Stimulated activated CD4-positive, alpha-beta T cell treated with anti-CD3 and anti-CD28 coated beads, TNF-alpha, amount 100 ng/mL, for 24 hours (primary cell): ENCODE measurements at regions not wholly inside any gene's neighbourhood (a gene's known extent, or its start where the extent isn't known, plus 50 kb on each side); places are given as distances from the start of the nearest gene placed in this dataset.
"Not testable (repeated sequence)": the region's sequence is repeated elsewhere in the genome, so short reads cannot be mapped to it uniquely, and the experiment has no call there.

Source experiments
- DNase-seq, 3 experiments: peaks; one replicate each; pipeline ENCODE4 v3.0.0-alpha.2; 2020; ENCODE audit warnings: low read depth in 3 of 3

DNA sequence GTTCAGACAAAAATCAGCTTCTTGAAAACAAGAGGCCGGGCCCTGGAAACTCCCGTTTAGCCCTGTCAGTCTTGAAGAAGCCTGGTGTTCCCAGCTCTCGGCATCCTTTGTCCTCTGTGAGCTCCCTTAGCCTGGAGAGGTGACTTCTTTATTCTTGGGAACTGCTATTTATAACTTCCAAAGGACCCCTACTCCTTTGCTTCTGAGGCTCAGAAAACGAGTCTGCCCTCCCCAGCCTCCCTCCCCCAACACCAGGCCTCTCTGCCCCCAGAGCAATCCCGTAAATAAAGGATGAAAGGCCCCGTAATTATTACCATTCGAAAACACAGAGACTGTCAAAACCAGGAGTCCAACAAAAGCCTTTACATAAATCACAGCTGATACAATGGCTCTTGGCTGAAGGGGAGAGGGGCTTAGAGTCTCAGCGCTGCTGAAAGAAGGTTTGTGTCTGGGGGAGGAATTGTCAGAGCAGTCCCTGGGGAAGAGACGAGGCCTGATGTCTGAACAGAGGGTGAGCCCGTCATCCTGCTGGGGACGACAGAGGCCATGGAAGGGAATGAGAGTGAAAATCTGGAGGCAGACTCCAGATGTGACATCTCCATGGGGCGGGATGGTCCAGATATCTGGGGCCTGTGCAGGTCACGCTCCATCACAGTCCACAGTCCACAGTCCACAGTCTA is 283.0 kb downstream of the MYCN start:
- DNase-seq: no peak

DNA sequence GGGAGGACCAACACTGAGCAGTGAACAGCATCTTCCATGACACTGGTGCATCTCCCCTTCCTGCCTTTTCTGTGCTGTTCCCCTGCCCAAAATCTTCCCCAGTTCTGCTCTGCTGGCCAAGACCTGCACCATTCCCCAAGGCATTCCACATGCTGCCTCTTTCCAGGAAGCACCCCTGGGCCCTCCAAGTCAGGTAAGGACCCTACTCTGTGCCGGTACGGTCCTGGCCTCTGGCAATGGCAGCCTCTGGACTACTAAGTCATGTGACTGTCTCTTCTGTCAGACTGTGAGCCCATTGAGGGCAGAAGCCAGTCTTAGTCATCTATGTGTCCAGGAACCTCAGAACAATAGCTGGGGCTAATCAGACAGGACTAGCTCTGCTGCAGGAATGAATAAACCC is 282.0 kb downstream of the MYCN start:
- no peak for DNase-seq

DNA sequence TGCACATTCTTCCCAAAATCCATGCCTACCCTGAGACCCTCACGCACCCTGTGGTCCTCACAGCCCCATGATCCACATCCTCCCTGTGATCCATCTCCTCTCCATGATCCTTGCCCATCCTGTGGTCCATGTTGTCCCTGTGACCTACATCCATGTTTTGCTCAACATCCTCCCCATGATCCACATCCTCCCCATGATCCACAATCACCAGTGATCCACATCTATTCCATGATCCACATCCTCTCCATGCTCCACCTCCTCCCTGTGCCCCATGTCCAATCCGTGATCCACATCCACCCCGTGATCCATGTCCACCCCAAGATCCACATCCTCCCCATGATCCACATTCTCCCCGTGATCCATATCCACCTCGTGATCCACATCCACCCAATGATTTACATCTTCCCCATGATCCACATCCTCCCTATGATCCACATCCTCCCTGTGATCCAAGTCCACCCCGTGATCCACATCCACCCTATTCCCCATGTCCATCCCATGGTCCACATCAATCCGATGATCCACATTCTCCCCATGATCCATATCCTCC is 281.2 kb downstream of the MYCN start:
- no peak for DNase-seq

DNA sequence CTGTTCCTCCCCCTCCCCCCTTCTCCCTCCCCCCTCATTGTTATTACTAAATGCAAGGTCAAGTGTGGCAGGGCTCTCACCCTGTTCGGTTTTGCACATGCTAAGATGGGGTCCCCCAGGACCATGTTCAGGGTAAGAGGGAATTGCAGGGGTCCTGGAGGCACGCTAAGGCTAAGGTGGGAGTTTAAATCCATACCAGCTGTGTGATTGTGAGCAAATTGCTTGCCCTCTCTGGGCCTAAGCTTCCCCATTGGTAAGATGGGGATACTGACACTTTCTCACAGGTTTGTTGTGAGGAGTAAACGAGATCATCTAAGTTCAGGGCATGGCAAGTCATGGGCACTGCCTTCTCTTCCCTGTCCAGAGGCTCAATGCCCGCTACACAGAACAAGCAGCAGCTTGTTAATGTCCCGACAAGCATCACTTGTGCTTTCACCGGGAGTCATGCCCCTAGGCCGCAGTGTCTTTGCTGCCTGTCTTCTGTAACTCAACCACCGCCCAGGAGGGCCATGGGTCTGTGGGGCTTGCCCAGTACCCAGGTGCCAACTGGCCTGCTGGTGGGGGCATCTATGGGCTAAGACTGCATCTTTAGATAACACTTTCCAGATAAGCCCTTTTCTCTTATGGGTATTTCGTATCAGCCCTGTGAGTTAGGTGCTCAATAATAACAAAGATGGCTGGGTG is 279.1 kb downstream of the MYCN start:
- no peak for DNase-seq

DNA sequence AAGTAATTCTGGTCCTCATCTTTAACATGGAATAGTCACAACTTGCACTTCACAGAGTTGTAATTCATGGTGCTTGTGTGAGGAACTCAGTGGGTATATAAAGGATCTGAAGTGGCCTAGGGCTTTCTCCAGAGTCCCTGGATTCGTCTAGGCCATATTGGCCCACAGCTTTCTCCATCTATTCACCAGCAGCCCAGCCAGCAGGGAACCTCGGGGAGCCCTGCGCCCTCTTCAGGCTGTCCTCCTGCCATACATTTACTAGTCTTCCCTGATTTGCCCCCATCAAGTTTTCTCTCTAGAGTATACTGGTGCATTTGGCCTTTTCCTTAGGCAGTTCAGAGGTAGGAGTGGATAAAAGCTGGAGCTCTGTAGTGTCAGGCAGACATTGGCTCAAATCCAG is 278.3 kb downstream of the MYCN start:
- no peak for DNase-seq

- no peak for DNase-seq
Measured at GRCh38 chr2:16218161-16218560, 277.8 kb downstream of the MYCN start.

DNA sequence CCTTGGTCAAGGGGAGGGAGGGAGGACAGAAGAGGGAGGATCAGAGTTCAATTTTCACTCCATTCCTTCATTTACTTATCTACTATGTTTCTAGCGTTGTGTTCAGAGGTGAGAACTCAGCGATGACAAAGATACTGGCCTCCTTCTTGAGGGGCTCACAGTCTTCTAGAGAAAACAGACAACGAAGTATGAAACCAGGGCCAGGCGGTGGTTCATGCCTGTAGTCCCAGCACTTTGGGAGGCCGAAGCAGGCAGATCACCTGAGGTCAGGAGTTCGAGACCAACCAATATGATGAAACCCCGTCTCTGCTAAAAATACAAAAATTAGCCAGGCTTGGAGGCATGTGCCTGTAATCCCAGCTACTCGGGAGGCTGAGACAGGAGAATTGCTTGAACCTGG is 277.4 kb downstream of the MYCN start:
- not testable (repeated sequence) for DNase-seq

- no peak for DNase-seq
Measured at GRCh38 chr2:16217291-16217690, 276.9 kb downstream of the MYCN start.

DNA sequence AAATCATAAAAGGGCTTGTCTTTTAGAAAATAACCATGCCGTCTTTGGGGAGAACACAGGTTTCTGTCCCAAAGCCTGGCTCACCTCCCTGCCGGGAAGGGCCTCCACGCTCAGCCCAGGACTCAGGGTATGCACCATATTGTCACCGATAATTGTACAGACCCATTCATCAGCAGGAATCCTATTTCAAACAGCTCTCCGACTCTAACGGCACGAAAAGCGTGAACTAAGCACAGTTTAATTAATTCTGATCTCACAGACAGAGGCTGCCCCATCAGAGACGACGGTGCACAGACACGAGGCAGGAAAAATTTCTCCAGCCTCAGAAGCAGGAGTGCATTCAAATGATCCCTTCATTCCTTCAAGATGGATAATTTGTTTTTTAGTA is 276.2 kb downstream of the MYCN start:
- DNase-seq: no peak

DNA sequence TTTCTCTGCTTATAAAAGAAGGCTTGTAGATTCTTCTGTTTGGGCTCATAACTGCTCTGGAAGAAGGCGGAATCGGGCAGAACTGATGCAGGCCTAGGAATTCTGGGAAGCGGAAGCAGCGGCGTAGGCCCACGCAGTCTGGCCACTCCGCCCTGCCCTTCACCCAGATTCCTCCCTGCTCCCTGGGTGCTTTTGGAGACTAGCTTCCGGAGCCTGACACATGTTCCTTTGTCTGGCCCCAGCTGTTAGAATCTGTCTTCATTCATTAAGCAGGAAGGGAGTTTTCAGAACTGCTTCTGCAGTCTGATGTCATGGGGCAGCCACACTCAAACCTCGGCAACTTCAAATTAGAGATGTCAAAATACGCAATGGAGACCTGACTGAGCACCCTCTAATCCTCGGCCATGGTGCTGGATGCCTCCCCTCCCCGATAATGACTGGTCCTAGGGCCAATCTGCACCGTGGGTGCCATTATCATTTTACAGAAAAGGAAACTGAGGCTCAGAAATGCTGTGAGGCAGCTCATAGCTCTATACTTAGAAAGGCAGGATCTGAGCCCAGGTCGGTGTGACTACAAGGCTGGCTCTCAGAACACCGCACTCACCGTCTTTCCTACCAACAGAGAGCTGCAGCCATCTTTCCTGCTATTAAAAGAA is 275.7 kb downstream of the MYCN start:
- no peak for DNase-seq

DNA sequence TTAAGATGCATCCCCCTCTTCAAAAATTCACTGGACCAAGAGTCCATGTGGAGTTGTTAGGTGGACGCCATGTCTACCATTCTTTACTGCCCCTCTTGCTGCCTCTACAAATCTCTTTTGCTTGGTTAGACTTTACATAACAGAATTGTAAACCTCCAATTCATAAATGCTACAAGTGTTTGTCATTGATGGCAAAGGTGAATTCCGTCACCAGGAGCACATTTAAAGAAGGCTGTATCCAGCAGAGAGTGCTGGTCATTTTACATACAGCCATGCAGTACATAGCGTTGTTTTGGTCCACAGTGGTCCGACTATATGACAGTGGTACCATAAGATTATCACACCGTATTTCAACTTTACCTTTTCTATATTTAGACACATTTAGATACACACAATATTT is 274.5 kb downstream of the MYCN start:
- no peak for DNase-seq

GRCh38 chr2:16214391-16214790 is 274.0 kb downstream of the MYCN start:
- DNase-seq: no peak

DNA sequence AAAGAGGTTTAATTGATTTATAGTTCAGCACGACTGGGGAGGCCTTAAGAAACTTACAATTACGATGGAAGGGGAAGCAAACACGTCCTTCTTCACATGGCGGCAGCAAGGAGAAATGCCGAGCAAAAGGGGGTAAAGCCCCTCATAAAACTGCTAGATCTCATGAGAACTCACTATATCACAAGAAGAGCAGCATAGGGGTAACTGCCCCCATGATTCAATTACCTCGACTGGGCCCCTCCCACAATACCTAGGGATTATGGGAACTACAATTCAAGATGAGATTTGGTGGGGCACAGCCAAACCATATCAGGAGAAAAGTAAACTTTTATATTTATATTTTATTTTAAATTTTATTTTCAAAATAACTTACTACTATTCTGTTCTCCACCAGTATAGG is 272.0 kb downstream of the MYCN start:
- no peak for DNase-seq

- DNase-seq: no peak
Measured at GRCh38 chr2:16211341-16211740, 271.0 kb downstream of the MYCN start.

DNA sequence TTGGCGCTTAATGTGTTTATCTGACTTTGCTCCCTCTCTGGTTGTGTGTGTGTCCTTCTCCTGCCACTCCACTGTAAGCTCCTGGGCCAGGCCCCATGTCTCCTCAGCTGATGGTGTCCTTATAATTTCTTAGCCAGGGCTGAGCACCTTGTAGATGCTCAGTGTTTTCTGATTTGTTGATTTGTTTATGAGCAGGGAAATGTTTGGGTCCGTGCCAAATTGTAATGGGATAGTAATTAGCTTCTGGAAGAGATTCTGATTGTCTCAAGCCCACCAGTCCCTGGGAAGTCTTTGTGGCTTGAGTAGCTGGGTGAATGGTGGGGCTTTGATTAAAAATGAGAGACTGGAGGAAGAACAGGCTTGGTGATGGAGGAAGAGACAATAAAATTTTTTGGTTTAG is 270.5 kb downstream of the MYCN start:
- no peak for DNase-seq

DNA sequence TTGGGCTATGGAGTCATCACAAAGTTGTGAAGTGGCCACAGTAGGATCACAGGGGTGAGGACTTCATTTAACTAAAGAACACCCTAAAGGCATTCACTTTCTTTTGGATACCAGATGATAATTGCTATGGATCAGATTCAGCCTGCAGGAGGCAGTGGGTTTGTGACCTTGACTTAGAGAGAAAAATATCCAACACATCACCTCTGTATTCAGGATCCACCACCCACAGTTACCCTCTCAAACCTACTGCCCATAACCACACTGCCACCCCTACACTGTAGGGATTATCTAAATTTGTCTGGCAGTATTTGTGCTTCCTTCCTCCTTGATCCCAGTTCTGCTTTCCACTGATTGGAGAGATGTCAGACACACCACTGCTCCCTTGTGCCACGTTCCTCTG is 269.4 kb downstream of the MYCN start:
- DNase-seq: no peak

DNA sequence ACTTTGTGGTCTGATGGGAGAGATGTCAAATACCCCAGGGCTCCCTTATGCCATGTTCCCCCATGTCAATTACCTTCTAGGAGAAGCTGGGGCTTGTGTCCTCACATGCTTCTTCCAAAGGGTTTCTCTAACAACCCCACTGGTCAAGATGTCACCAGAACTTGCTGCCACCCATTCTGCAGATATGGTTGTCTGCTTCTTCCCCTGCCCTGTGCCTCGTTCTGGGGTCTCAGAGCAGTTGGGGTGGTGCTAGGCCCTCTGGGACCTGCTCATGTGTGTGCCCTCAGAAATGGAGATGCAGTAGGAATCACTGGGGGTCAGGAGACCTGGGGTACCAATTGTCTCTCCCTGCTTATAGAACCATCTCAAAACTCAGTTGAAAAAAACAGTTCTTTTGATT is 268.6 kb downstream of the MYCN start:
- no peak for DNase-seq

DNA sequence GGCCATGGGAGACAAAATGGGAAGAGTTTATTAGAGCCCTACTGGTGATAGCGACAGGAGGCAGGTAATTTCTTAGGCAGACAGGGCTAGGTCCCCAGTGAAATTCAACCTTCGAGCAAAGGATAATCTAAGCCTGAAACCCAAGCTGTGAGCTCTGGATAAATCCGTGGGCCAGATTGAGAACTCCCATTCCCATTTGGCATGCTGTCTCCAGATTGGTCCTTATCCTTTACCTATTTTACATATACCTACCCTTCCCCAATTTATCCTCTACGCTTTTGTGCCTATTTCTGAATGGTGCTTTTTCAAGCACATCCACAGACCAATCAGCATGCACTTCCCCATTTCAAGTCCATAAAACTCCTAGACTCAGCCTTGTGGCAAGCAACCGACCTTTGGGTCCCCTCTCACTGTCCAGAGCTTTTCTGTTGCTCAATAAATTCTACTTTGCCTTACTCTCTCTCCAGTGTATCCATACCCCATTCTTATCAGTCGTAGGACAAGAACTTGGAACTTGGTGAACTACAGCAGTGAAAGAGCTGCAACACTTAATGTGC is 268.0 kb downstream of the MYCN start:
- no peak for DNase-seq

DNA sequence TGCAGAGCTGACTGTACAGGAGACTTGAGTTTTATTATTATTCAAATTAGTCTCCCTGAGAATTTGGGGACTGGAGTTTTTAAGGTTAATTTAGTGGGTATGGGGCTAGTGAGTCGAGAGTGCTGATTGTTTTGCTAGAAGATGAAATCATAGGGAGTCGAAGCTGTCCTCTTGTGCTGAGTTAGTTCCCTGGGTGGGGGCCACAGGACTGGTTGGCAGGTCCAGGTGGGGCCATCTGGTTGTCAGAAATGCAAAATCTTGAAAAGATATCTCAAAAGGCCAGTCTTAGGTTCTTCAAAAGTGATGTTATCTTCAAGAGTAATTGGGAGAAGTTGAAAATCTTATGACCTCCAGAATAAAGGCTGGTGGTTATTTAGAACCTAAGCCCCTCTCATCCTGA is 267.3 kb downstream of the MYCN start:
- DNase-seq: no peak

DNA sequence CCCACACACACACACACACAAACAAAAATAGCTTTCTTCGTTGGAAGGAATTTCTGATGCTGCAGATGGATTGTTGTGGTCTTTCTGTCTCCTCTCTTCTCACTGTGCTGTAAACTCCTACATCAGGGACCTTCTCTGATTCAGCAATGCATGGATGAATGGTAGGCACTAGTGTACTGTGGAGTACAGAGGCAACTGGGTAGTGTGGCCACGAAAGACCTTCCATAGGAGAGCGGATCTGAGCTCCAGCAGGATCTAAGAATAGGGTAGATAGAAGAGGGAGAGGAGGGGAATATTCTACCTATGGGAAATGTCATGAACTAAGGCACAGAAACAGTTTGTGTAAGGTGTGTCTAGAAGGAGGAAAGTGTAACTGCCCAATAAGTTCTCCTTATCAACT is 266.8 kb downstream of the MYCN start:
- DNase-seq: no peak

DNA sequence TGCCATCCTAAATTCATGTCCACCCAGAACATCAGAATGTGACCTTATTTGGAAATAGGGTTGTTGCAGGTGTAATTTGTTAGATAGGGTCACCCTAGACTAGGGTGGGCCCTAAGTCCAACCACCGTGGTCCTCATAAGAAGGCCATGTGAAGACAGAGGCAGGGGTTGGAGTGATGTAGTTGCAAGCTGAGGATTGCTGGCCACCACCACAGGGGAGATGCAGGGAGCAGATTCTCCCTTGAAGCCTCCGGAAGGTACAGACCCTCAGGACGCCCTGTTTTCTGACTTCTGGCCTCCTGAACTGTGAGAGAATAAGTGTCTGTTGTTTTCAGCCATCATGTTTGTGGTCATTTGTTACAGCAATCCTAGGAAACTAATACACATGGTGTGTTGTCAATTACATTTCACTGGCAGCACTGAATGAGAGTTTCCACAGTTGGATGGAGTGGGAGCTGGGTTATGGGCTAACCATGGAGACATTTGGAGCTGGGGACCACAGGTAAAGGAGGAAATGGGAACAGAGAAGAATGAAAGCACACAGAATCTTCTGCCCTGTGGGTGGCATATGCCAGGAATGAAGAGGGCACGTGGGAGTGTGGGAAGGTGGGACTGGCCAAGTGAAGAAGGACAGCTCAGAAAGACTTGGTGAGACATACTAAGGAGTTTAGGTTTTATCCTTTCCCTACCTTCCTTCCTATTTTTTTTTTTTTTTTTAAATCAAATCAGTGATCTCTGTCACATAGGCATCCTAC is 266.0 kb downstream of the MYCN start:
- no peak for DNase-seq

DNA sequence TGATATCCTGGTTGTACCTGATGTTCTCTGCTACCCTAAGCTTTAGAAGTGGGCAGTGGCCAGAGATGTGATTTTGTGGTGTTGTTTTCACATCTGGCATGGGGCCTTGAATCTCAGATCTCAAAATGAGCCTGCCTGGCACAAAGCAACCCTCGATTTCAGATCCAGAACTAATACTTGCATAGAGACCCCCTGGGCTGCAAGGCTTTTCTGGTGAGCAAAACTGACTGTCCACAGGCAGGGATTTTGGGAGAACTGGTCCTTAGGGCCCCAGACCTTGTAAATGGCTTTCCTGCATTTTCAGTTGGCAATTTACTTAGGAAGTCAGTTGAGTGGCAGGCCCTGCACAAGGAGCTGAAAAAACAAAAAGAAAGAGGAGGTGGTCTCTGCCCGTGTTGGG is 265.3 kb downstream of the MYCN start:
- DNase-seq: no peak
